ENCODE measurements at regions not wholly inside any gene's neighbourhood (a gene's known extent, or its start where the extent isn't known, plus 50 kb on each side); places are given as distances from the start of the nearest gene placed in this dataset.

GRCh38 chr5:135158314-135158697 is 124.3 kb upstream of the PITX1 start:
- H3K27me3 ChIP-seq (ENCODE audit: insufficient read depth, low read length), result no peaks in the 10 kb centered on the region
- DNase-seq, result no peak
- H4K8ac ChIP-seq (ENCODE audit: low read depth, low read length), result no peak overlapping the region
- no peak overlapping the region for H2AFZ ChIP-seq (ENCODE audit: insufficient read depth, low read length, poor library complexity)
- H3K9ac ChIP-seq (ENCODE audit: low read length), result no peak overlapping the region
- no peak overlapping the region for H4K91ac ChIP-seq (ENCODE audit: low read depth, low read length)
- H3K14ac ChIP-seq (ENCODE audit: low read length), result no peak overlapping the region
- no peaks in the 10 kb centered on the region for H3K36me3 ChIP-seq (ENCODE audit: control insufficient read depth in 1 of 2, insufficient read depth in 2 of 2, low read length in 2 of 2)
- H2BK120ac ChIP-seq (ENCODE audit: insufficient read depth, low read length, poor library complexity), result no peak overlapping the region
- H3K4me3 ChIP-seq (ENCODE audit: low read depth, low read length), result no peak overlapping the region
- H3K23ac ChIP-seq (ENCODE audit: low read length), result no peak overlapping the region
- no peaks in the 10 kb centered on the region for H3K79me1 ChIP-seq (ENCODE audit: low read length)
- H2AK5ac ChIP-seq (ENCODE audit: low read length), result no peak overlapping the region
- no peak overlapping the region for H2BK5ac ChIP-seq (ENCODE audit: low read depth, low read length, poor library complexity)
- no peak overlapping the region for H3K4ac ChIP-seq (ENCODE audit: low read depth, low read length)
- no peaks in the 10 kb centered on the region for H3K4me1 ChIP-seq (ENCODE audit: control insufficient read depth in 1 of 2, insufficient read depth in 2 of 2, low read length in 2 of 2)
- no peak overlapping the region for H2BK12ac ChIP-seq (ENCODE audit: low read length)
- H3K79me2 ChIP-seq (ENCODE audit: control insufficient read depth, insufficient read depth, low read length, poor library complexity), result no peaks in the 10 kb centered on the region
- H3K4me2 ChIP-seq (ENCODE audit: low read length), result no peak overlapping the region
- WGBS (ENCODE audit: extremely low coverage, insufficient coverage, insufficient read length), result no CpG with 5 or more reads among the region's 1 CpG
- H3K27ac ChIP-seq (ENCODE audit: low read depth, low read length), result no peak overlapping the region
- H3K18ac ChIP-seq (ENCODE audit: low read length), result no peak overlapping the region
- H4K12ac ChIP-seq (ENCODE audit: low read depth, low read length), result no peak overlapping the region
- H3K9me3 ChIP-seq (ENCODE audit: insufficient read depth, low read depth, low read length), result peaks cover 6% of the 10 kb centered on the region

GRCh38 chr5:135157421-135158313 is 123.6 kb upstream of the PITX1 start:
- no peak overlapping the region for H3K9ac ChIP-seq (ENCODE audit: low read length)
- no peak overlapping the region for H3K4me3 ChIP-seq (ENCODE audit: low read depth, low read length)
- no peak overlapping the region for H3K18ac ChIP-seq (ENCODE audit: low read length)
- no peak overlapping the region for H4K12ac ChIP-seq (ENCODE audit: low read depth, low read length)
- H3K36me3 ChIP-seq (ENCODE audit: control insufficient read depth in 1 of 2, insufficient read depth in 2 of 2, low read length in 2 of 2), result no peaks in the 10 kb centered on the region
- no peak overlapping the region for H2BK120ac ChIP-seq (ENCODE audit: insufficient read depth, low read length, poor library complexity)
- H3K9me3 ChIP-seq (ENCODE audit: insufficient read depth, low read depth, low read length), result peaks cover 6% of the 10 kb centered on the region
- H3K14ac ChIP-seq (ENCODE audit: low read length), result no peak overlapping the region
- no peak for DNase-seq
- no peak overlapping the region for H2BK5ac ChIP-seq (ENCODE audit: low read depth, low read length, poor library complexity)
- no peak overlapping the region for H2BK12ac ChIP-seq (ENCODE audit: low read length)
- no peak overlapping the region for H4K8ac ChIP-seq (ENCODE audit: low read depth, low read length)
- H3K79me2 ChIP-seq (ENCODE audit: control insufficient read depth, insufficient read depth, low read length, poor library complexity), result no peaks in the 10 kb centered on the region
- no peak overlapping the region for H3K4me2 ChIP-seq (ENCODE audit: low read length)
- no peak overlapping the region for H2AFZ ChIP-seq (ENCODE audit: insufficient read depth, low read length, poor library complexity)
- H3K23ac ChIP-seq (ENCODE audit: low read length), result no peak overlapping the region
- no peaks in the 10 kb centered on the region for H3K27me3 ChIP-seq (ENCODE audit: insufficient read depth, low read length)
- no peak overlapping the region for H4K91ac ChIP-seq (ENCODE audit: low read depth, low read length)
- no peaks in the 10 kb centered on the region for H3K79me1 ChIP-seq (ENCODE audit: low read length)
- no CpG with 5 or more reads among the region's 6 CpGs for WGBS (ENCODE audit: extremely low coverage, insufficient coverage, insufficient read length)
- no peak overlapping the region for H3K27ac ChIP-seq (ENCODE audit: low read depth, low read length)
- H3K4ac ChIP-seq (ENCODE audit: low read depth, low read length), result no peak overlapping the region
- H3K4me1 ChIP-seq (ENCODE audit: control insufficient read depth in 1 of 2, insufficient read depth in 2 of 2, low read length in 2 of 2), result no peaks in the 10 kb centered on the region
- H2AK5ac ChIP-seq (ENCODE audit: low read length), result no peak overlapping the region

- Histone ChIP-seq H3K14ac (ENCODE audit: low read length) (no peak overlapping the region), H3K23ac (ENCODE audit: low read length) (no peak overlapping the region), H2AK5ac (ENCODE audit: low read length) (no peak overlapping the region), H3K79me1 (ENCODE audit: low read length) (no peaks in the 10 kb centered on the region), H3K36me3 (ENCODE audit: control insufficient read depth in 1 of 2, insufficient read depth in 2 of 2, low read length in 2 of 2) (no peaks in the 10 kb centered on the region), H4K12ac (ENCODE audit: low read depth, low read length) (no peak overlapping the region), H3K4me3 (ENCODE audit: low read depth, low read length) (no peak overlapping the region), H3K4ac (ENCODE audit: low read depth, low read length) (no peak overlapping the region), H2BK12ac (ENCODE audit: low read length) (no peak overlapping the region), H3K9ac (ENCODE audit: low read length) (no peak overlapping the region), H3K79me2 (ENCODE audit: control insufficient read depth, insufficient read depth, low read length, poor library complexity) (no peaks in the 10 kb centered on the region), H3K4me2 (ENCODE audit: low read length) (no peak overlapping the region), H3K9me3 (ENCODE audit: insufficient read depth, low read depth, low read length) (peaks cover 6% of the 10 kb centered on the region), H4K8ac (ENCODE audit: low read depth, low read length) (no peak overlapping the region), H3K27me3 (ENCODE audit: insufficient read depth, low read length) (no peaks in the 10 kb centered on the region), H3K18ac (ENCODE audit: low read length) (no peak overlapping the region), H3K27ac (ENCODE audit: low read depth, low read length) (no peak overlapping the region), H2BK5ac (ENCODE audit: low read depth, low read length, poor library complexity) (no peak overlapping the region), H4K91ac (ENCODE audit: low read depth, low read length) (no peak overlapping the region), H2BK120ac (ENCODE audit: insufficient read depth, low read length, poor library complexity) (no peak overlapping the region), H2AFZ (ENCODE audit: insufficient read depth, low read length, poor library complexity) (no peak overlapping the region), H3K4me1 (ENCODE audit: control insufficient read depth in 1 of 2, insufficient read depth in 2 of 2, low read length in 2 of 2) (no peaks in the 10 kb centered on the region)
- WGBS (ENCODE audit: extremely low coverage, insufficient coverage, insufficient read length), result no CpG with 5 or more reads among the region's 11 CpGs
- no peak for DNase-seq
Measured at GRCh38 chr5:135156715-135157404, 122.8 kb upstream of the PITX1 start.

- Histone ChIP-seq H3K4me2 (ENCODE audit: low read length) (no peak overlapping the region), H3K14ac (ENCODE audit: low read length) (no peak overlapping the region), H4K8ac (ENCODE audit: low read depth, low read length) (no peak overlapping the region), H3K79me2 (ENCODE audit: control insufficient read depth, insufficient read depth, low read length, poor library complexity) (no peaks in the 10 kb centered on the region), H4K12ac (ENCODE audit: low read depth, low read length) (no peak overlapping the region), H3K4me3 (ENCODE audit: low read depth, low read length) (no peak overlapping the region), H3K18ac (ENCODE audit: low read length) (no peak overlapping the region), H3K9me3 (ENCODE audit: insufficient read depth, low read depth, low read length) (peaks cover 6% of the 10 kb centered on the region), H3K27ac (ENCODE audit: low read depth, low read length) (no peak overlapping the region), H3K4ac (ENCODE audit: low read depth, low read length) (no peak overlapping the region), H2AK5ac (ENCODE audit: low read length) (no peak overlapping the region), H3K79me1 (ENCODE audit: low read length) (no peaks in the 10 kb centered on the region), H2BK12ac (ENCODE audit: low read length) (no peak overlapping the region), H3K4me1 (ENCODE audit: control insufficient read depth in 1 of 2, insufficient read depth in 2 of 2, low read length in 2 of 2) (no peaks in the 10 kb centered on the region), H3K27me3 (ENCODE audit: insufficient read depth, low read length) (no peaks in the 10 kb centered on the region), H4K91ac (ENCODE audit: low read depth, low read length) (no peak overlapping the region), H3K23ac (ENCODE audit: low read length) (no peak overlapping the region), H2BK120ac (ENCODE audit: insufficient read depth, low read length, poor library complexity) (no peak overlapping the region), H2AFZ (ENCODE audit: insufficient read depth, low read length, poor library complexity) (no peak overlapping the region), H3K9ac (ENCODE audit: low read length) (no peak overlapping the region), H2BK5ac (ENCODE audit: low read depth, low read length, poor library complexity) (no peak overlapping the region), H3K36me3 (ENCODE audit: control insufficient read depth in 1 of 2, insufficient read depth in 2 of 2, low read length in 2 of 2) (no peaks in the 10 kb centered on the region)
- WGBS (ENCODE audit: extremely low coverage, insufficient coverage, insufficient read length), result no CpG with 5 or more reads among the region's 6 CpGs
- DNase-seq, result no peak
Measured at GRCh38 chr5:135156337-135156714, 122.3 kb upstream of the PITX1 start.
